ENCODE measurements at regions not wholly inside any gene's neighbourhood (a gene's known extent, or its start where the extent isn't known, plus 50 kb on each side); places are given as distances from the start of the nearest gene placed in this dataset.

- Histone ChIP-seq H2BK15ac (ENCODE audit: low read depth, low read length) (no peak overlapping the region), H2AFZ (replicated peaks; ENCODE audit: low read length, poor library complexity) (no peak overlapping the region), H3K9ac (ENCODE audit: low read depth, low read length) (no peak overlapping the region), H2BK5ac (ENCODE audit: low read depth, low read length, poor library complexity, severe bottlenecking) (no peak overlapping the region), H3K4me2 (ENCODE audit: low read depth, low read length) (no peak overlapping the region), H3K27me3 (ENCODE audit: control insufficient read depth, insufficient read depth, low read length) (no peaks in the 10 kb centered on the region), H4K20me1 (ENCODE audit: insufficient read depth, low read length) (no peaks in the 10 kb centered on the region), H3K4me1 (ENCODE audit: control insufficient read depth, insufficient read depth, low read length) (no peaks in the 10 kb centered on the region), H4K91ac (ENCODE audit: insufficient read depth, low read depth, low read length) (no peak overlapping the region), H3K4ac (ENCODE audit: low read depth, low read length) (no peak overlapping the region), H2BK20ac (ENCODE audit: low read depth, low read length) (no peak overlapping the region), H4K5ac (ENCODE audit: low read depth, low read length) (no peak overlapping the region), H3K27ac (ENCODE audit: insufficient read depth, low read length) (no peak overlapping the region), H3K56ac (ENCODE audit: extremely low read depth, insufficient read depth, low read length) (no peak overlapping the region), H3K23ac (ENCODE audit: low read depth, low read length) (no peak overlapping the region), H3K14ac (replicated peaks; ENCODE audit: low read depth, low read length) (no peak overlapping the region), H2AK5ac (ENCODE audit: low read depth, low read length) (no peak overlapping the region), H3K9me3 (ENCODE audit: control insufficient read depth, insufficient read depth, low read length) (no peaks in the 10 kb centered on the region), H3K79me1 (ENCODE audit: low read depth in 1 of 2, low read length in 2 of 2) (no peaks in the 10 kb centered on the region), H3K36me3 (ENCODE audit: control insufficient read depth, insufficient read depth, low read length) (no peaks in the 10 kb centered on the region), H2BK120ac (ENCODE audit: low read depth, low read length) (no peak overlapping the region), H4K8ac (ENCODE audit: low read depth in 2 of 2, low read length in 2 of 2) (no peak overlapping the region), H3K18ac (ENCODE audit: low read depth, low read length) (no peak overlapping the region), H3K4me3 (ENCODE audit: insufficient read depth, low read depth, low read length) (no peak overlapping the region), H3K9me1 (ENCODE audit: insufficient read depth, low read length) (no peaks in the 10 kb centered on the region), H2AK9ac (replicated peaks; ENCODE audit: low read depth, low read length, poor library complexity) (no peak overlapping the region)
- TF ChIP-seq CEBPB (IDR thresholded peaks at IDR 0.05; ENCODE audit: low read depth, low read length) (no peak), ELK1 (IDR thresholded peaks at IDR 0.05; ENCODE audit: borderline replicate concordance, low read depth, low read length) (no peak), SMC3 (IDR thresholded peaks at IDR 0.05; ENCODE audit: low read depth, low read length) (no peak), RCOR1 (IDR thresholded peaks at IDR 0.05; ENCODE audit: insufficient replicate concordance, low read length) (no peak), MAZ (IDR thresholded peaks at IDR 0.05; ENCODE audit: borderline replicate concordance, low read depth, low read length) (no peak), NFE2L2 (IDR thresholded peaks at IDR 0.05; ENCODE audit: low read depth, low read length) (no peak), CHD1 (IDR thresholded peaks at IDR 0.05; ENCODE audit: low read depth, low read length) (no peak), RFX5 (IDR thresholded peaks at IDR 0.05; ENCODE audit: low read depth, low read length) (no peak), MXI1 (IDR thresholded peaks at IDR 0.05; ENCODE audit: borderline replicate concordance, low read depth, low read length) (no peak), FOS (IDR thresholded peaks at IDR 0.05; ENCODE audit: low read depth, low read length) (no peak), MAFK (IDR thresholded peaks at IDR 0.05; ENCODE audit: low read depth, low read length) (no peak), BHLHE40 (IDR thresholded peaks at IDR 0.05; ENCODE audit: low read depth, low read length) (no peak), POLR2A (IDR thresholded peaks at IDR 0.05; ENCODE audit: low read depth, low read length) (no peak), RAD21 (IDR thresholded peaks at IDR 0.05; ENCODE audit: low read length) (no peak), CTCF (conservative IDR thresholded peaks at IDR 0.05; ENCODE audit: low read depth, low read length) (no peak), USF2 (IDR thresholded peaks at IDR 0.05; ENCODE audit: low read depth, low read length) (no peak)
- DNase-seq, result no peak
- no CpG with 5 or more reads among the region's 4 CpGs for WGBS, 2 experiments (ENCODE audit: extremely low coverage in 2 of 2, insufficient read length in 1 of 2)
- ATAC-seq (ENCODE audit: low read depth), result no peak
- dilution Hi-C loops (cut with HindIII; ENCODE audit: low sequenced_read_pairs, unreplicated experiment), result no loop called here
- intact Hi-C loops (cut with micrococcal nuclease), result no loop called here
- BruUV-seq (replicated peaks), result no TSS peak
- ChIA-PET CTCF (no interaction called here), POLR2A (ENCODE audit: unreplicated experiment) (no interaction called here)
- in situ Hi-C loops (cut with MboI; ENCODE audit: low sequenced_read_pairs), result no loop called here
These were observed 447.5 kb downstream of the NKX6-1 start for GRCh38 chr4:84051639-84052038.

Data from IMR-90 (cell line).